ENCODE measurements at regions not wholly inside any gene's neighbourhood (a gene's known extent, or its start where the extent isn't known, plus 50 kb on each side); places are given as distances from the start of the nearest gene placed in this dataset.

- TF ChIP-seq EP300 (IDR thresholded peaks at IDR 0.05): no peak
- TF ChIP-seq POLR2A (IDR thresholded peaks at IDR 0.05): no peak
- TF ChIP-seq CTCF (IDR thresholded peaks at IDR 0.05): no peak
- H3K9me3 ChIP-seq: no peaks in the 10 kb centered on the region
- no peak overlapping the region for H3K27ac ChIP-seq
- no peaks in the 10 kb centered on the region for H3K27me3 ChIP-seq
- peaks cover 0 to 31% (median 2%) of the 10 kb centered on the region in 4 donors for H3K4me1 ChIP-seq
- no peaks in the 10 kb centered on the region for H3K36me3 ChIP-seq
- DNase-seq (ENCODE audit: low spot score in 2 of 2): no peak
- 52 to 54% methylated on average over 4 of the region's 4 CpGs for WGBS, 2 donors
- no peak overlapping the region for H3K4me3 ChIP-seq
These were observed 201.0 kb downstream of the SNX19 start for GRCh38 chr11:130715085-130715876.

- Histone ChIP-seq H3K36me3 (no peaks in the 10 kb centered on the region), H3K9me3 (no peaks in the 10 kb centered on the region), H3K27me3 (no peaks in the 10 kb centered on the region), H3K4me1 (peaks cover 0 to 36% (median 2%) of the 10 kb centered on the region in 4 donors), H3K27ac (no peak overlapping the region), H3K4me3 (no peak overlapping the region)
- WGBS, 2 donors: 48 to 63% methylated on average over 1 of the region's 1 CpG
- no peak for DNase-seq (ENCODE audit: low spot score in 2 of 2)
- TF ChIP-seq POLR2A (IDR thresholded peaks at IDR 0.05) (no peak), CTCF (IDR thresholded peaks at IDR 0.05) (no peak), EP300 (IDR thresholded peaks at IDR 0.05) (no peak)
These were observed 200.4 kb downstream of the SNX19 start for GRCh38 chr11:130715877-130716220.

- DNase-seq (ENCODE audit: low spot score in 2 of 2): no peak
- H3K27me3 ChIP-seq: no peaks in the 10 kb centered on the region
- H3K27ac ChIP-seq: no peak overlapping the region
- no peaks in the 10 kb centered on the region for H3K36me3 ChIP-seq
- TF ChIP-seq CTCF (IDR thresholded peaks at IDR 0.05): no peak
- TF ChIP-seq POLR2A (IDR thresholded peaks at IDR 0.05): no peak
- TF ChIP-seq EP300 (IDR thresholded peaks at IDR 0.05): no peak
- peaks cover 0 to 37% (median 2%) of the 10 kb centered on the region in 4 donors for H3K4me1 ChIP-seq
- WGBS, 2 donors: 84 to 85% methylated on average over 6 of the region's 6 CpGs
- no peak overlapping the region for H3K4me3 ChIP-seq
- no peaks in the 10 kb centered on the region for H3K9me3 ChIP-seq
These were observed 198.2 kb downstream of the SNX19 start for GRCh38 chr11:130718120-130718519.

- Histone ChIP-seq H3K36me3 (no peaks in the 10 kb centered on the region), H3K27me3 (no peaks in the 10 kb centered on the region), H3K4me1 (peaks cover 0 to 37% (median 2%) of the 10 kb centered on the region in 4 donors), H3K9me3 (no peaks in the 10 kb centered on the region), H3K4me3 (no peak overlapping the region), H3K27ac (peak overlapping the region in 1 of 4 donors; percentile 36)
- no peak for DNase-seq (ENCODE audit: low spot score in 2 of 2)
- 24 to 31% methylated on average over 14 of the region's 14 CpGs for WGBS, 2 donors
- TF ChIP-seq EP300 (IDR thresholded peaks at IDR 0.05) (no peak), POLR2A (IDR thresholded peaks at IDR 0.05) (no peak)
These were observed 196.9 kb downstream of the SNX19 start for GRCh38 chr11:130719220-130719915.

GRCh38 chr11:130720232-130721022 is 195.9 kb downstream of the SNX19 start:
- WGBS, 2 donors: 74 to 81% methylated on average over 24 to 26 of the region's 27 CpGs

More at GRCh38 chr11:130720232-130721022, 195.9 kb downstream of the SNX19 start:
- H3K27ac ChIP-seq: no peak overlapping the region
- no peaks in the 10 kb centered on the region for H3K27me3 ChIP-seq
- H3K36me3 ChIP-seq: no peaks in the 10 kb centered on the region
- H3K9me3 ChIP-seq: no peaks in the 10 kb centered on the region
- no peak overlapping the region for H3K4me3 ChIP-seq
- no peak for TF ChIP-seq POLR2A (IDR thresholded peaks at IDR 0.05)
- DNase-seq (ENCODE audit: low spot score in 2 of 2): no peak
- H3K4me1 ChIP-seq: peaks cover 0 to 37% (median 2%) of the 10 kb centered on the region in 4 donors
